ENCODE measurements at regions not wholly inside any gene's neighbourhood (a gene's known extent, or its start where the extent isn't known, plus 50 kb on each side); places are given as distances from the start of the nearest gene placed in this dataset.

DNA sequence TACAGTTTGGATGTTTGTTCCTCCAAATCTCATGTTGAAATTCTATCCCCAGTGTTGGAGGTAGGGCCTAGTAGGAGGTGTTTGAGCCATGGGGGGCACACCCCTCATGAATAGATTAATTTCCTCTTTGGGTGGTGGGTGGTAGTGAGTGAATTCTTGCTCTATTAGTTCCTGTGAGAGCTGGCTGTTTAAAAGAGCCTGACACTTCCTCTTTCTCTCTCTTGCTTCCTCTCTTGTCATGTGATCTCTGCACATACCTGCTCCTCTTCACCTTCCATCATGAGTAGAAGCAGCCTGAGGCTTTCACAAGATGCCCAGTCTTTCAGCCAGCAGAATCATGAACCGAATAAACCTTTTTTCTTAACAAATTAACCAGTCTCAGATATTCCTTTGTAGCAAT lies 340.2 kb upstream of the CHD6 start:
- in situ Hi-C loops (cut with HindIII; ENCODE audit: low pct_unique_long_range_greater_than_20kb, low sequenced_read_pairs), result no loop called here

DNA sequence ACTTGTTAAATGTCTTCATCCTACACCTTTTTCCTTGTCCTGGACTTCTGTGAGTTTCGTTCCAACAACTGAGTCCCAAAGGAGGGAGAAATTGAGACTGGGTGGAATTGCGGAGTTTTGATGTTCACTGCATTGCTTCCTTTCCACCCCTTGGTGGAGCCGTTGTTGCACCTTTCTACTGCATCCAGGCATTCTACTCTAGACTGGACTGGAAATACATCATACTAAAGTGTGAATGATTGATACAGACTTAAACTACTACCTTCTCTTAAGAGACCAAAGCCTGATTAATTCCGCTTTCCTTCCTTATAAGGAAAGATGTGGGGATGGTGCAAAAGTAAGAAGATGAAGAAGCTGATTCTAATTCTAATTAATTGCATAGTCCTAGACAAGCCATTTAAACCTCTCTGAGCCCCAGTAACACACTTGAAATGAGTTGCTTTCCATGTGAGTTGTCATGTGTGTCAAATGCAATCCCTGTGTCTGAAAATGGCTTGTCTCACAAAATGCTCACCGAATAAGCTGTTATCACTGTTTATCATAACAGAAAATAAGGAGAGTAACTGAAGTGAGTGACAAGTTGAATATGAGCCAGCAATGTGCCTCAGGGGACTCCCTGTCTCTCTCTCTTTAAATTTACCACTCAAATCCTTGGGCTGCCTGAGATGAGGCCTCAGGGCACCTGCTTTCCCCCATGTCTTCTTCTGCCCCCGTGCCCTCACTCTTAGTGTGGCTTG lies 338.3 kb upstream of the CHD6 start:
- in situ Hi-C loops (cut with HindIII; ENCODE audit: low pct_unique_long_range_greater_than_20kb, low sequenced_read_pairs), result no loop called here
- DNase-seq (ENCODE audit: low read depth), result no peak

More for the DNA sequence above, 340.2 kb upstream of the CHD6 start:
- DNase-seq (ENCODE audit: low read depth), result no peak

DNA sequence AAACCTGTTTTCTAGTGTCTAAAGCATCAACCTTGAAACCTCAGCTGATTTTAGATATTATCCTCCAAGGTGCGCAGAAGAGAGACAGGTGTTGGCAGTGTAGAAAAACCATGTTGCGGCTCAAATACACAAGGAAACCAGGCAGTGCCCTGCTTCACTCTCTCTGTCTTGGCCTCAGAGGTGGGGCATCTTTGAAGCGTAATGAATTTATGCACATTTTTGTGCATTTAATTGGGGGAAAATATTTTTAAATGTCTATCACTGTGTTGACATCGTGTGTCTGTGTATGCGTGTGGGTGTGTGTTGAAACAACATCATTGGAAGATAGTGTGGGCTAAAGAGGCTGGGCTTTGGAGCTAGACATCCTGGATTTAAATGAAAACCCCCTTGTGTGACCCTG lies 334.0 kb upstream of the CHD6 start:
- in situ Hi-C loops (cut with HindIII; ENCODE audit: low pct_unique_long_range_greater_than_20kb, low sequenced_read_pairs), result no loop called here
- DNase-seq (ENCODE audit: low read depth), result no peak

GRCh38 chr20:41951615-41952014 lies 333.4 kb upstream of the CHD6 start:
- in situ Hi-C loops (cut with HindIII; ENCODE audit: low pct_unique_long_range_greater_than_20kb, low sequenced_read_pairs), result no loop called here
- no peak for DNase-seq (ENCODE audit: low read depth)

GRCh38 chr20:41939659-41940058 lies 321.5 kb upstream of the CHD6 start:
- no peak for DNase-seq (ENCODE audit: low read depth)
- in situ Hi-C loops (cut with HindIII; ENCODE audit: low pct_unique_long_range_greater_than_20kb, low sequenced_read_pairs), result no loop called here

GRCh38 chr20:41938353-41938752 lies 320.2 kb upstream of the CHD6 start:
- in situ Hi-C loops (cut with HindIII; ENCODE audit: low pct_unique_long_range_greater_than_20kb, low sequenced_read_pairs), result no loop called here

DNA sequence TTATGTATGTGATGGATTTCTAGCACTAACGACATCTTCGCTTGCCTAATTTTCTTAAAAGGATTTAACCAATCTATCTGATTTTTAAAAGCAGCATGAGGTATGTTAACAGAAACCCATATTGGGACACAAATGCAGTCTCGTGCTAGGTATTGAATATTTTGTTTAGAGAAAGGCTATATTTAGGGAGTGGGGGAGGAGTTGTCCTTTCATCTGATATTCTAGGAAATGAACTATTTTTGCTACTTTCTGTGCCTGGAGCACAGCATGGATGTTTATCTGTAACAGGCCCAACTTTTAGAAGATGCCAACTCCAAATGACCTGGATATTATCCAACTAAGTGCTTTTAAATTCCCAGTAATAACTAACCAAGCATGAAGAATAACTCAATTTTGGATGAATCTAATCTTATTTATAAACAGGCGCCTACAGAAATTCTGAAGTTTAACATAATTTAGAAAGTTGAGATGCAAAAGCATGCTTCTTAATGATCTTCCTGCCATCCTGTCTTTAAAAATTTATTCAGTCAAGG lies 317.1 kb upstream of the CHD6 start:
- in situ Hi-C loops (cut with HindIII; ENCODE audit: low pct_unique_long_range_greater_than_20kb, low sequenced_read_pairs), result no loop called here
- DNase-seq (ENCODE audit: low read depth), result no peak

More at GRCh38 chr20:41938353-41938752, 320.2 kb upstream of the CHD6 start:
- no peak for DNase-seq (ENCODE audit: low read depth)

DNA sequence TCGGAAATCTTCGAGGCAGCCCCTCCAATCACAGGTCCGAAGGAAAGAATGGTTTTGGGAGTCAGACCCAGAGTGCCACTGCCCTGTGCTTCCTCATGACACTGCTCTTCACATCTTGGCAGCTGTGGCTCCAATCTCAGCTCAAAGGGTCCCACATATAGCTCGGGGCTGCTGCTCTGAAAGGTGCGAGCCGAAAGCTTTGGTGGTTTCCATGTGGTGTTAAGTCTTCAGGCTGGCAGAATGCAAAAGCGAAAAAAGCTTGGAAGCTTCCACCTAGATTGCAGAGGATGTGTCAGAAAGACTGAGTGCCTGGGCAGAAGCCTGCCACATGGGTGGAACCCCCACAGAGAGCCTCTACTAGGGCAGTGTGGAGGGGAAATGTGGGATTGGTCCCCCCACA lies 314.3 kb upstream of the CHD6 start:
- in situ Hi-C loops (cut with HindIII; ENCODE audit: low pct_unique_long_range_greater_than_20kb, low sequenced_read_pairs), result no loop called here

DNA sequence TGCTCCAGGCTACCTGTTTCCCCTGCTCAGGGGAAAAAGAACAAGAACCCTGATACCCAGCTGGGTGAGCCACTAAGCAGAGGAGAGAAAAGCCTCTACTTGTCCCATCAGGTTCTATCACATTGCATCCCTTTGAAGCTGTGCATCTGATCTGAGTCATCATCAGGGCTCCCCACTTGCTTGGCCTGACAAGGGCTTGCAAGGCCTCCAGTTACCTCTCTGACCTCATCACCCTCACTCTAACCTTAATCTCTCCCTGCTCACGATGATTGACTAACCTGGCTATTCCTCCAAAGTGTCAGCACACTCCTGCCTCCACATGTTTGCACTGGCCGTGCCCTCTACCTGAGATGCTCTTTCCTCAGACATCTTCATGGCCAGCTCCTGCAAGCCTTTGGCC lies 309.5 kb upstream of the CHD6 start:
- in situ Hi-C loops (cut with HindIII; ENCODE audit: low pct_unique_long_range_greater_than_20kb, low sequenced_read_pairs), result no loop called here
- no peak for DNase-seq (ENCODE audit: low read depth)

More for the DNA sequence above, 314.3 kb upstream of the CHD6 start:
- no peak for DNase-seq (ENCODE audit: low read depth)

DNA sequence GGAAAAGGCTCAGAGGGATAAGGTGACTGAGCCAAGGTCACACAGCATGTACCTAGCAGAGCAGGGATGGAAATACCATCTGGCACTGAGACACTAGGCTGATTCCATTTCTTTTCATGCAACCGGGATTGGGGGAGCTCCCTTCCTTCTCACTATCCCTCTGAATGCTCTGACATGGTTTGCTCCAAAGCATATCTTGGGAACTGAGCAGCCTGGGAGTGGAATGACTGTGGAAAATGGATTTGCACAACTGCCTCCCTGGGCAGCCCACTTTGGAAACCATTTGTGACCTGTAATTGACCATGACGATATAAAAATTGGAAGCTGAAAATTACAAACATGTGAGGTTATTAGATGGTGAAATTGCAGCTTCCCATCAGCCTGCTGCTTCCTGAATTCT lies 309.0 kb upstream of the CHD6 start:
- DNase-seq (ENCODE audit: low read depth), result no peak
- in situ Hi-C loops (cut with HindIII; ENCODE audit: low pct_unique_long_range_greater_than_20kb, low sequenced_read_pairs), result no loop called here

- in situ Hi-C loops (cut with HindIII; ENCODE audit: low pct_unique_long_range_greater_than_20kb, low sequenced_read_pairs), result no loop called here
- DNase-seq (ENCODE audit: low read depth), result no peak
These were observed 307.3 kb upstream of the CHD6 start for GRCh38 chr20:41925476-41925875.

GRCh38 chr20:41923624-41924023 lies 305.4 kb upstream of the CHD6 start:
- in situ Hi-C loops (cut with HindIII; ENCODE audit: low pct_unique_long_range_greater_than_20kb, low sequenced_read_pairs), result no loop called here
- no peak for DNase-seq (ENCODE audit: low read depth)

GRCh38 chr20:41913146-41913545 lies 295.0 kb upstream of the CHD6 start:
- in situ Hi-C loops (cut with HindIII; ENCODE audit: low pct_unique_long_range_greater_than_20kb, low sequenced_read_pairs), result no loop called here
- DNase-seq (ENCODE audit: low read depth), result no peak

- in situ Hi-C loops (cut with HindIII; ENCODE audit: low pct_unique_long_range_greater_than_20kb, low sequenced_read_pairs), result no loop called here
- DNase-seq (ENCODE audit: low read depth), result no peak
These were observed 292.4 kb upstream of the CHD6 start for GRCh38 chr20:41910558-41910957.

DNA sequence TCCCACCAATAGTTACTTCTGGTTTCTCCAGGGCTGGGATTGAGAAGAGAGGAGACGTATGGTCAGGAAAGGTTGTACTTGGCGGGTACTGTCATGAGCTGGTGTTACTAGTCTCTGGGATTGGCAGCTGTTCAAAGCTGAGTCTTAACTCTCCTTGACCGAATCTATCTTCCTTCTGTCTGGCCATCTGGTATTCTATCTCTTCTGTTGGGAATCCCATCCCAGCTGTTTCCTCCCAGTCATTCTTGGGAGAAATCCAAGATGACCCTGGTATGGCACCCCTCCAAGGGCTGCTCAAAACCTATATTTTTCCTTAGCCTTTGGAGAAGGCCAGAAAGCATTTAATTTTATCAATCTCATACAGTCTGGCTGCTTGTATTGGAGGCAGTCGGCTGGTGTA lies 287.0 kb upstream of the CHD6 start:
- in situ Hi-C loops (cut with HindIII; ENCODE audit: low pct_unique_long_range_greater_than_20kb, low sequenced_read_pairs), result no loop called here
- DNase-seq (ENCODE audit: low read depth), result no peak

DNA sequence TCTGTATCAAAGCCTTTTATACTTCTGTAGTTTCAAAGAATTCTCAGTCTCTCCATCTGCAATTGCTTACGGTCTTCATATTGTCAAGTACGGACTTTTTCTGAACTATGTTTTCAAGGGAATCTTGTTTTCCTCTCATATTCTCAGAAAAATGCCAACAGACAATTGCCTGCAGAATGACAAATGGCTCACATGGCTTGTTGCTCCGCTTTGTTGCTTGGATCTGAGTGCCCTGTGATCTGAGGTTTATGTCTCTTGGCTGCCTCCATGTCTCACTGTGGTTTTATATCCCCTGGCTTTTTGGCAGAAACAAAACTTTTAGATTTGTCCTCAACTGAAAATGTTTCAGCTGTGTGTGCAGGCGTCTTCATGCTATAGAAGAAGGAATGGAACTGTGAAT lies 285.4 kb upstream of the CHD6 start:
- in situ Hi-C loops (cut with HindIII; ENCODE audit: low pct_unique_long_range_greater_than_20kb, low sequenced_read_pairs), result no loop called here
- DNase-seq (ENCODE audit: low read depth), result no peak

- in situ Hi-C loops (cut with HindIII; ENCODE audit: low pct_unique_long_range_greater_than_20kb, low sequenced_read_pairs), result no loop called here
- DNase-seq (ENCODE audit: low read depth), result no peak
These were observed 284.2 kb upstream of the CHD6 start for GRCh38 chr20:41902346-41902745.

GRCh38 chr20:41900201-41900691 lies 282.1 kb upstream of the CHD6 start:
- in situ Hi-C loops (cut with HindIII; ENCODE audit: low pct_unique_long_range_greater_than_20kb, low sequenced_read_pairs), result no loop called here
- no peak for DNase-seq (ENCODE audit: low read depth)

GRCh38 chr20:41897708-41898107 lies 279.5 kb upstream of the CHD6 start:
- in situ Hi-C loops (cut with HindIII; ENCODE audit: low pct_unique_long_range_greater_than_20kb, low sequenced_read_pairs), result no loop called here
- DNase-seq (ENCODE audit: low read depth), result no peak

Data from Caki2 (cell line).